ENCODE measurements at regions not wholly inside any gene's neighbourhood (a gene's known extent, or its start where the extent isn't known, plus 50 kb on each side); places are given as distances from the start of the nearest gene placed in this dataset.
"Not testable (repeated sequence)": the region's sequence is repeated elsewhere in the genome, so short reads cannot be mapped to it uniquely, and the experiment has no call there.

GRCh38 chrX:110519501-110519900 is 160.9 kb downstream of the RTL9 start:
- ATAC-seq: no peak

- no peak for ATAC-seq
Measured at GRCh38 chrX:110519906-110520452, 161.3 kb downstream of the RTL9 start.

GRCh38 chrX:110520652-110521051 is 162.0 kb downstream of the RTL9 start:
- not testable (repeated sequence) for ATAC-seq

GRCh38 chrX:110531873-110532580 is 173.4 kb downstream of the RTL9 start:
- ATAC-seq: no peak

- no peak for ATAC-seq
Measured at GRCh38 chrX:110532581-110532931, 173.9 kb downstream of the RTL9 start.

GRCh38 chrX:110536816-110537215 is 178.2 kb downstream of the RTL9 start:
- ATAC-seq: no peak

GRCh38 chrX:110541266-110541665 is 182.6 kb downstream of the RTL9 start:
- ATAC-seq: no peak

- not testable (repeated sequence) for ATAC-seq
Measured at GRCh38 chrX:110550854-110551253, 192.2 kb downstream of the RTL9 start.

GRCh38 chrX:110557864-110558263 is 199.2 kb downstream of the RTL9 start:
- no peak for ATAC-seq

GRCh38 chrX:110558406-110558805 is 199.8 kb downstream of the RTL9 start:
- no peak for ATAC-seq

- no peak for ATAC-seq
Measured at GRCh38 chrX:110561034-110561433, 202.4 kb downstream of the RTL9 start.

- ATAC-seq: no peak
Measured at GRCh38 chrX:110563282-110563681, 204.6 kb downstream of the RTL9 start.

- no peak for ATAC-seq
Measured at GRCh38 chrX:110568441-110568840, 209.8 kb downstream of the RTL9 start.

GRCh38 chrX:110569506-110569905 is 210.9 kb downstream of the RTL9 start:
- ATAC-seq: no peak

GRCh38 chrX:110578270-110578669 is 217.3 kb downstream of the CHRDL1 start:
- no peak for ATAC-seq

GRCh38 chrX:110584083-110584482 is 211.5 kb downstream of the CHRDL1 start:
- ATAC-seq: no peak

- ATAC-seq: no peak
Measured at GRCh38 chrX:110588164-110588563, 207.5 kb downstream of the CHRDL1 start.

GRCh38 chrX:110588853-110589252 is 206.8 kb downstream of the CHRDL1 start:
- no peak for ATAC-seq

- no peak for ATAC-seq
Measured at GRCh38 chrX:110600745-110601310, 194.8 kb downstream of the CHRDL1 start.

- no peak for ATAC-seq
Measured at GRCh38 chrX:110614596-110614995, 181.0 kb downstream of the CHRDL1 start.

Measured in esophagus mucosa (tissue), 1 donor.